PC-3 (cell line): ENCODE measurements at regions not wholly inside any gene's neighbourhood (a gene's known extent, or its start where the extent isn't known, plus 50 kb on each side); places are given as distances from the start of the nearest gene placed in this dataset.

Experiments used
- ATAC-seq: fragments of 200-7000 bp; cut with Tn5 transposase; 2 replicates; pipeline ENCODE4 v1.9.1; 2020; ENCODE audit warnings: mild to moderate bottlenecking, moderate library complexity
- BruUV-seq: library from RNA; stranded (reverse); fragments of 400-500 nt; replicated peaks from 2 replicates; lab custom pipeline; 2021; lab: Mats Ljungman, UMichigan
- CTCF ChIA-PET: fragments of 300-600 bp; sonication (Branson Sonifier 250); formaldehyde crosslinking; loops from one replicate; lab custom pipeline; 2022; ENCODE audit warnings: antibody characterized with exemption; lab: Charles Lee
- POLR2A ChIA-PET: fragments of 300-600 bp; sonication (Branson Sonifier 250); formaldehyde crosslinking; loops from one replicate; lab custom pipeline; 2022; ENCODE audit warnings: antibody characterized with exemption; ENCODE audit not compliant: unreplicated experiment; lab: Charles Lee
- DNase-seq: peaks from one replicate; pipeline ENCODE4 v3.0.0-alpha.2; 2015
- H2AFZ ChIP-seq: fragments of 300-600 bp; sonication (generic); 2 replicates; pipeline ENCODE4 v1.6.0; 2016; ENCODE audit warnings: antibody characterized with exemption, low read length
- H3F3A ChIP-seq: fragments of 300-600 bp; sonication (generic); one replicate; pipeline ENCODE4 v1.6.0; 2017; ENCODE audit warnings: antibody characterized with exemption, low read length, control low read depth, mild to moderate bottlenecking; ENCODE audit not compliant: unreplicated experiment
- H3K27ac ChIP-seq: fragments of 300-600 bp; sonication (generic); 2 replicates; pipeline ENCODE4 v1.5.1; 2016; ENCODE audit warnings: mild to moderate bottlenecking, low read length
- H3K27me3 ChIP-seq: fragments of 300-600 bp; sonication (generic); 2 replicates; pipeline ENCODE4 v1.6.1; 2016; ENCODE audit warnings: low read length, mixed read lengths
- H3K36me3 ChIP-seq: fragments of 300-600 bp; sonication (generic); 2 replicates; pipeline ENCODE4 v1.6.1; 2016; ENCODE audit warnings: low read depth, mixed run types, low read length, mixed read lengths
- H3K4me1 ChIP-seq: fragments of 300-600 bp; sonication (generic); 2 replicates; pipeline ENCODE4 v1.5.1; 2016; ENCODE audit warnings: low read length; ENCODE audit not compliant: insufficient read depth
- H3K4me2 ChIP-seq: fragments of 300-600 bp; sonication (generic); 2 replicates; pipeline ENCODE4 v1.6.0; 2016; ENCODE audit warnings: low read length
- H3K4me3 ChIP-seq: fragments of 300-600 bp; sonication (generic); 2 replicates; pipeline ENCODE4 v1.5.1; 2016; ENCODE audit warnings: mild to moderate bottlenecking, low read length, mixed read lengths
- H3K79me2 ChIP-seq: fragments of 300-600 bp; sonication (generic); 2 replicates; pipeline ENCODE4 v1.6.1; 2017; ENCODE audit warnings: low read length, mixed read lengths
- H3K9ac ChIP-seq: fragments of 300-600 bp; sonication (generic); 2 replicates; pipeline ENCODE4 v1.6.0; 2016; ENCODE audit warnings: mild to moderate bottlenecking, low read length
- H3K9me2 ChIP-seq: fragments of 300-600 bp; sonication (generic); replicated peaks from 2 replicates; pipeline ENCODE4 v1.6.1; 2016; ENCODE audit warnings: mixed run types, low read length, mixed read lengths
- H3K9me3 ChIP-seq: fragments of 300-600 bp; sonication (generic); 2 replicates; pipeline ENCODE4 v1.6.1; 2016; ENCODE audit warnings: low read length, mixed read lengths
- H4K20me1 ChIP-seq: fragments of 300-600 bp; sonication (generic); 2 replicates; pipeline ENCODE4 v1.6.1; 2016; ENCODE audit warnings: low read length, mixed read lengths
- CTCF ChIP-seq: fragments of 300-600 bp; sonication (generic); conservative IDR thresholded peaks from 2 replicates; pipeline ENCODE4 v1.5.1; 2017; ENCODE audit warnings: antibody characterized with exemption, low read depth, mild to moderate bottlenecking, low read length
- EZH2 ChIP-seq: fragments of 300-600 bp; sonication (generic); IDR thresholded peaks from one replicate; pipeline ENCODE4 v1.6.1; 2017; ENCODE audit warnings: antibody characterized with exemption, mild to moderate bottlenecking, low read length; ENCODE audit not compliant: unreplicated experiment
- EZH2phosphoT487 ChIP-seq: fragments of 300-600 bp; sonication (generic); IDR thresholded peaks from 2 replicates; pipeline ENCODE4 v1.6.1; 2018; ENCODE audit warnings: mild to moderate bottlenecking, antibody characterized with exemption, low read length, borderline replicate concordance
- intact Hi-C: fragments of 100-400 bp; cut with micrococcal nuclease; formaldehyde crosslinking; loops from 2 replicates; pipeline ENCODE4 v1.9.0; 2023

GRCh38 chr17:53736516-53737240 lies 86.0 kb upstream of the KIF2B start:
- no peak overlapping the region for H2AFZ ChIP-seq
- ATAC-seq (no peak), DNase-seq (no peak)
- H3K4me2 ChIP-seq: no peak overlapping the region
- H3K79me2 ChIP-seq: no peaks in the 10 kb centered on the region
- no peak overlapping the region for H3K4me3 ChIP-seq
- intact Hi-C loops: no loop called here
- ChIA-PET POLR2A (no interaction called here), CTCF (no interaction called here)
- H3K9me3 ChIP-seq: peaks cover 16% of the 10 kb centered on the region
- H3K36me3 ChIP-seq: no peaks in the 10 kb centered on the region
- no peaks in the 10 kb centered on the region for H4K20me1 ChIP-seq
- H3F3A ChIP-seq: no peaks in the 10 kb centered on the region
- H3K27me3 ChIP-seq: no peaks in the 10 kb centered on the region
- no TSS peak for BruUV-seq
- H3K9ac ChIP-seq: no peak overlapping the region
- H3K27ac ChIP-seq: no peak overlapping the region
- no peak for TF ChIP-seq EZH2
- no peak for TF ChIP-seq EZH2phosphoT487
- no peak for TF ChIP-seq CTCF
- no peaks in the 10 kb centered on the region for H3K4me1 ChIP-seq
- no peaks in the 10 kb centered on the region for H3K9me2 ChIP-seq

- ChIA-PET POLR2A (no interaction called here), CTCF (no interaction called here)
- H3K4me1 ChIP-seq: no peaks in the 10 kb centered on the region
- no peaks in the 10 kb centered on the region for H3K27me3 ChIP-seq
- no peak for ATAC-seq
- DNase-seq: no peak
- no peaks in the 10 kb centered on the region for H4K20me1 ChIP-seq
- H2AFZ ChIP-seq: no peak overlapping the region
- TF ChIP-seq CTCF: no peak
- TF ChIP-seq EZH2: no peak
- TF ChIP-seq EZH2phosphoT487: no peak
- H3K9ac ChIP-seq: no peak overlapping the region
- H3K4me3 ChIP-seq: no peak overlapping the region
- no peaks in the 10 kb centered on the region for H3K36me3 ChIP-seq
- H3K9me3 ChIP-seq: peaks cover 17% of the 10 kb centered on the region; the same call in 1 of the 2 replicates
- no peak overlapping the region for H3K4me2 ChIP-seq
- no peak overlapping the region for H3K27ac ChIP-seq
- H3F3A ChIP-seq: no peaks in the 10 kb centered on the region
- BruUV-seq: no TSS peak
- H3K9me2 ChIP-seq: no peaks in the 10 kb centered on the region
- intact Hi-C loops: no loop called here
- no peaks in the 10 kb centered on the region for H3K79me2 ChIP-seq
Measured at GRCh38 chr17:53724726-53725125, 98.0 kb upstream of the KIF2B start.

- POLR2A ChIA-PET: no interaction called here
- DNase-seq (peak; percentile 79), ATAC-seq (no peak)
- H3K79me2 ChIP-seq: no peaks in the 10 kb centered on the region
- H3K4me2 ChIP-seq: no peak overlapping the region
- H2AFZ ChIP-seq: no peak overlapping the region
- no peaks in the 10 kb centered on the region for H3K36me3 ChIP-seq
- no peaks in the 10 kb centered on the region for H3K4me1 ChIP-seq
- no peaks in the 10 kb centered on the region for H3F3A ChIP-seq
- intact Hi-C loops: no loop called here
- no TSS peak for BruUV-seq
- H3K9ac ChIP-seq: no peak overlapping the region
- no peaks in the 10 kb centered on the region for H3K9me2 ChIP-seq
- peaks cover 15% of the 10 kb centered on the region; the same call in 1 of the 2 replicates for H3K9me3 ChIP-seq
- no peaks in the 10 kb centered on the region for H4K20me1 ChIP-seq
- no peaks in the 10 kb centered on the region for H3K27me3 ChIP-seq
- no peak overlapping the region for H3K4me3 ChIP-seq
- TF ChIP-seq EZH2 (no peak), CTCF (no peak), EZH2phosphoT487 (no peak)
- CTCF ChIA-PET: no interaction called here
- no peak overlapping the region for H3K27ac ChIP-seq
Measured at GRCh38 chr17:53722407-53722806, 100.3 kb upstream of the KIF2B start.
